Inferior parietal cortex (tissue), 1 donor: ENCODE measurements at regions not wholly inside any gene's neighbourhood (a gene's known extent, or its start where the extent isn't known, plus 50 kb on each side); places are given as distances from the start of the nearest gene placed in this dataset.
"Not testable (repeated sequence)": the region's sequence is repeated elsewhere in the genome, so short reads cannot be mapped to it uniquely, and the experiment has no call there.

Experiments
- DNase-seq: peaks from one replicate; pipeline ENCODE4 v3.0.0-alpha.2; 2016; ENCODE audit errors: extremely low spot score

GRCh38 chr14:56351861-56352260 lies 227.7 kb upstream of the TMEM260 start:
- no peak for DNase-seq

- DNase-seq, result no peak
Measured at GRCh38 chr14:56352999-56353398, 226.6 kb upstream of the TMEM260 start.

GRCh38 chr14:56357428-56357827 lies 222.2 kb upstream of the TMEM260 start:
- DNase-seq, result peak; percentile 40

GRCh38 chr14:56358275-56358674 lies 221.3 kb upstream of the TMEM260 start:
- DNase-seq, result no peak

- DNase-seq, result no peak
Measured at GRCh38 chr14:56358851-56359614, 220.6 kb upstream of the TMEM260 start.

GRCh38 chr14:56365663-56366062 lies 213.9 kb upstream of the TMEM260 start:
- DNase-seq, result not testable (repeated sequence)

- no peak for DNase-seq
Measured at GRCh38 chr14:56367416-56367815, 212.2 kb upstream of the TMEM260 start.

GRCh38 chr14:56371737-56372136 lies 207.9 kb upstream of the TMEM260 start:
- DNase-seq, result no peak

- no peak for DNase-seq
Measured at GRCh38 chr14:56374421-56374820, 205.2 kb upstream of the TMEM260 start.

GRCh38 chr14:56378046-56378445 lies 201.6 kb upstream of the TMEM260 start:
- no peak for DNase-seq

GRCh38 chr14:56378475-56378877 lies 201.1 kb upstream of the TMEM260 start:
- no peak for DNase-seq

- DNase-seq, result no peak
Measured at GRCh38 chr14:56379956-56380355, 199.6 kb upstream of the TMEM260 start.

- no peak for DNase-seq
Measured at GRCh38 chr14:56386024-56386423, 193.6 kb upstream of the TMEM260 start.

- no peak for DNase-seq
Measured at GRCh38 chr14:56390859-56391258, 188.7 kb upstream of the TMEM260 start.

- no peak for DNase-seq
Measured at GRCh38 chr14:56394826-56395530, 184.6 kb upstream of the TMEM260 start.

GRCh38 chr14:56400109-56400825 lies 179.3 kb upstream of the TMEM260 start:
- DNase-seq, result no peak

- DNase-seq, result no peak
Measured at GRCh38 chr14:56412468-56413434, 166.8 kb upstream of the TMEM260 start.

- no peak for DNase-seq
Measured at GRCh38 chr14:56413721-56414120, 165.9 kb upstream of the TMEM260 start.

- DNase-seq, result no peak
Measured at GRCh38 chr14:56414236-56414635, 165.4 kb upstream of the TMEM260 start.

GRCh38 chr14:56416213-56416612 lies 163.4 kb upstream of the TMEM260 start:
- DNase-seq, result no peak

GRCh38 chr14:56417173-56417572 lies 162.4 kb upstream of the TMEM260 start:
- no peak for DNase-seq
